ENCODE measurements at regions not wholly inside any gene's neighbourhood (a gene's known extent, or its start where the extent isn't known, plus 50 kb on each side); places are given as distances from the start of the nearest gene placed in this dataset.

GRCh38 chr6:1504465-1504864 is 105.2 kb upstream of the FOXC1 start:
- ATAC-seq (no peak), DNase-seq (no peak)
- Mint-ChIP-seq H3K9me3 (peaks cover 0 to 15% (median 4%) of the 10 kb centered on the region in 9 donors), H3K27ac (no peak overlapping the region), H3K36me3 (peaks cover 0 to 6% (median 0%) of the 10 kb centered on the region in 3 donors), H3K27me3 (peaks cover 1 to 39% (median 17%) of the 10 kb centered on the region in 5 donors), H3K4me1 (no peaks in the 10 kb centered on the region), H3K4me3 (no peak overlapping the region)
- POLR2A ChIA-PET: no interaction called here

GRCh38 chr6:1507251-1507650 is 102.5 kb upstream of the FOXC1 start:
- Mint-ChIP-seq H3K27me3 (peaks cover 1 to 22% (median 6%) of the 10 kb centered on the region in 5 donors), H3K36me3 (peaks cover 0 to 10% (median 0%) of the 10 kb centered on the region in 3 donors), H3K27ac (no peak overlapping the region), H3K4me3 (no peak overlapping the region), H3K9me3 (peaks cover 0 to 25% (median 6%) of the 10 kb centered on the region in 9 donors), H3K4me1 (no peaks in the 10 kb centered on the region)
- DNase-seq: no peak
- ATAC-seq: no peak
- POLR2A ChIA-PET: no interaction called here

- Mint-ChIP-seq H3K4me1 (no peaks in the 10 kb centered on the region), H3K4me3 (no peak overlapping the region)
- POLR2A ChIA-PET: interaction anchor here (0.7 kb wide), 1 partner anchor 9 kb away, joined by 3 read pairs; no protein-coding TSS in a partner anchor
Measured at GRCh38 chr6:1509241-1509640, 100.5 kb upstream of the FOXC1 start.

GRCh38 chr6:1510239-1510638 is 99.5 kb upstream of the FOXC1 start:
- Mint-ChIP-seq H3K36me3 (peaks cover 0 to 10% (median 0%) of the 10 kb centered on the region in 3 donors), H3K4me1 (no peaks in the 10 kb centered on the region), H3K4me3 (no peak overlapping the region), H3K27ac (no peak overlapping the region), H3K9me3 (peaks cover 0 to 25% (median 6%) of the 10 kb centered on the region in 9 donors), H3K27me3 (peaks cover 1 to 18% (median 6%) of the 10 kb centered on the region in 5 donors)
- DNase-seq (no peak), ATAC-seq (no peak)
- POLR2A ChIA-PET: no interaction called here

More at GRCh38 chr6:1509241-1509640, 100.5 kb upstream of the FOXC1 start:
- DNase-seq (no peak), ATAC-seq (no peak)
- H3K36me3 Mint-ChIP-seq: peaks cover 0 to 10% (median 0%) of the 10 kb centered on the region in 3 donors
- H3K27me3 Mint-ChIP-seq: peaks cover 1 to 20% (median 6%) of the 10 kb centered on the region in 5 donors
- peak overlapping the region in 1 of 10 donors; percentile 4 for H3K27ac Mint-ChIP-seq
- peaks cover 0 to 25% (median 6%) of the 10 kb centered on the region in 9 donors for H3K9me3 Mint-ChIP-seq

GRCh38 chr6:1513215-1513780 is 96.4 kb upstream of the FOXC1 start:
- peaks cover 0 to 10% (median 0%) of the 10 kb centered on the region in 3 donors for H3K36me3 Mint-ChIP-seq
- H3K4me1 Mint-ChIP-seq: peaks cover 0 to 3% (median 0%) of the 10 kb centered on the region in 4 donors
- H3K27ac Mint-ChIP-seq: no peak overlapping the region
- peaks cover 0 to 21% (median 6%) of the 10 kb centered on the region in 9 donors for H3K9me3 Mint-ChIP-seq
- no peak overlapping the region for H3K4me3 Mint-ChIP-seq
- POLR2A ChIA-PET: no interaction called here
- no peak for DNase-seq
- no peak for ATAC-seq
- peaks cover 0 to 8% (median 4%) of the 10 kb centered on the region in 5 donors for H3K27me3 Mint-ChIP-seq

GRCh38 chr6:1514078-1514477 is 95.6 kb upstream of the FOXC1 start:
- POLR2A ChIA-PET: no interaction called here
- DNase-seq: no peak
- H3K9me3 Mint-ChIP-seq: peaks cover 0 to 14% (median 6%) of the 10 kb centered on the region in 9 donors
- H3K27me3 Mint-ChIP-seq: peaks cover 0 to 7% (median 4%) of the 10 kb centered on the region in 5 donors
- peaks cover 0 to 3% (median 0%) of the 10 kb centered on the region in 4 donors for H3K4me1 Mint-ChIP-seq
- peaks cover 0 to 8% (median 0%) of the 10 kb centered on the region in 3 donors for H3K36me3 Mint-ChIP-seq
- H3K27ac Mint-ChIP-seq: no peak overlapping the region
- no peak overlapping the region for H3K4me3 Mint-ChIP-seq
- no peak for ATAC-seq

- ATAC-seq: no peak
- H3K27ac Mint-ChIP-seq: no peak overlapping the region
- peaks cover 0 to 7% (median 2%) of the 10 kb centered on the region in 9 donors for H3K9me3 Mint-ChIP-seq
- H3K27me3 Mint-ChIP-seq: peaks cover 0 to 6% (median 3%) of the 10 kb centered on the region in 5 donors
- no peak overlapping the region for H3K4me3 Mint-ChIP-seq
- DNase-seq: no peak
- H3K4me1 Mint-ChIP-seq: peaks cover 0 to 3% (median 0%) of the 10 kb centered on the region in 4 donors
- no peaks in the 10 kb centered on the region for H3K36me3 Mint-ChIP-seq
- POLR2A ChIA-PET: no interaction called here
Measured at GRCh38 chr6:1515280-1515679, 94.4 kb upstream of the FOXC1 start.

- Mint-ChIP-seq H3K4me3 (no peak overlapping the region), H3K9me3 (peaks cover 0 to 7% (median 1%) of the 10 kb centered on the region in 9 donors)
Measured at GRCh38 chr6:1515781-1516180, 93.9 kb upstream of the FOXC1 start.

GRCh38 chr6:1516742-1517520 is 92.8 kb upstream of the FOXC1 start:
- no peaks in the 10 kb centered on the region for H3K36me3 Mint-ChIP-seq
- peaks cover 0 to 3% (median 0%) of the 10 kb centered on the region in 4 donors for H3K4me1 Mint-ChIP-seq
- H3K4me3 Mint-ChIP-seq: peak overlapping the region in 1 of 10 donors; percentile 2
- DNase-seq: no peak
- no peak for ATAC-seq
- H3K27ac Mint-ChIP-seq: no peak overlapping the region
- POLR2A ChIA-PET: no interaction called here
- H3K9me3 Mint-ChIP-seq: peaks cover 0 to 4% (median 0%) of the 10 kb centered on the region in 9 donors
- H3K27me3 Mint-ChIP-seq: peaks cover 0 to 11% (median 3%) of the 10 kb centered on the region in 5 donors

More at GRCh38 chr6:1515781-1516180, 93.9 kb upstream of the FOXC1 start:
- no peaks in the 10 kb centered on the region for H3K36me3 Mint-ChIP-seq
- H3K4me1 Mint-ChIP-seq: peaks cover 0 to 3% (median 0%) of the 10 kb centered on the region in 4 donors
- H3K27me3 Mint-ChIP-seq: peaks cover 0 to 8% (median 3%) of the 10 kb centered on the region in 5 donors
- no peak overlapping the region for H3K27ac Mint-ChIP-seq
- no peak for DNase-seq
- no peak for ATAC-seq
- POLR2A ChIA-PET: no interaction called here

GRCh38 chr6:1518855-1519254 is 90.9 kb upstream of the FOXC1 start:
- H3K4me3 Mint-ChIP-seq: no peak overlapping the region
- peaks cover 0 to 4% (median 3%) of the 10 kb centered on the region in 4 donors for H3K4me1 Mint-ChIP-seq
- no peak for DNase-seq
- no peak for ATAC-seq
- peaks cover 0 to under 1% (median 0%) of the 10 kb centered on the region in 3 donors for H3K36me3 Mint-ChIP-seq
- POLR2A ChIA-PET: no interaction called here
- peaks cover 0 to 19% (median 4%) of the 10 kb centered on the region in 5 donors for H3K27me3 Mint-ChIP-seq
- H3K27ac Mint-ChIP-seq: no peak overlapping the region
- H3K9me3 Mint-ChIP-seq: peaks cover 0 to 4% (median 0%) of the 10 kb centered on the region in 9 donors

GRCh38 chr6:1519597-1519996 is 90.1 kb upstream of the FOXC1 start:
- peaks cover 0 to 20% (median 8%) of the 10 kb centered on the region in 5 donors for H3K27me3 Mint-ChIP-seq
- DNase-seq (no peak), ATAC-seq (no peak)
- H3K4me1 Mint-ChIP-seq: peaks cover 5 to 10% (median 9%) of the 10 kb centered on the region in 4 donors
- peaks cover 0 to 4% (median 0%) of the 10 kb centered on the region in 9 donors for H3K9me3 Mint-ChIP-seq
- POLR2A ChIA-PET: no interaction called here
- H3K27ac Mint-ChIP-seq: no peak overlapping the region
- peaks cover 0 to 2% (median 0%) of the 10 kb centered on the region in 3 donors for H3K36me3 Mint-ChIP-seq
- no peak overlapping the region for H3K4me3 Mint-ChIP-seq

GRCh38 chr6:1522779-1523178 is 86.9 kb upstream of the FOXC1 start:
- H3K9me3 Mint-ChIP-seq: peaks cover 0 to 4% (median 0%) of the 10 kb centered on the region in 9 donors
- ATAC-seq (no peak), DNase-seq (no peak)
- peak overlapping the region in 6 of 10 donors; percentile 0 to 38 (median 26) for H3K4me3 Mint-ChIP-seq
- peaks cover 0 to 2% (median 0%) of the 10 kb centered on the region in 3 donors for H3K36me3 Mint-ChIP-seq
- POLR2A ChIA-PET: no interaction called here
- H3K27me3 Mint-ChIP-seq: peaks cover 0 to 17% (median 6%) of the 10 kb centered on the region in 5 donors
- H3K4me1 Mint-ChIP-seq: peaks cover 18 to 40% (median 34%) of the 10 kb centered on the region in 4 donors
- H3K27ac Mint-ChIP-seq: peak overlapping the region in 3 of 10 donors; percentile 48 to 74 (median 70)

All from naive thymus-derived CD8-positive, alpha-beta T cell (primary cell).